K562 (cell line): ENCODE measurements at regions not wholly inside any gene's neighbourhood (a gene's known extent, or its start where the extent isn't known, plus 50 kb on each side); places are given as distances from the start of the nearest gene placed in this dataset.

Experiments used
- ADNP ChIP-seq: fragments of 200-800 bp; sonication (Bioruptor generic); IDR thresholded peaks from 2 replicates; pipeline ENCODE4 v1.6.1; 2016; ENCODE audit warnings: missing genetic modification characterization, missing compliant biosample characterization
- BDP1 ChIP-seq: IDR thresholded peaks from 3 replicates; pipeline ENCODE4 v1.6.1; 2011; ENCODE audit not compliant: insufficient read length, insufficient read depth
- BRCA1 ChIP-seq, 2 experiments: fragments of 450-650 bp in 1 of 2; sonication (generic) in 1 of 2; formaldehyde crosslinking in 1 of 2; IDR thresholded peaks; 2 replicates each; pipeline versions ENCODE4 v1.5.0 to v1.6.1; 2017 to 2020; ENCODE audit warnings: mild to moderate bottlenecking in 1 of 2, missing genetic modification reagents in 1 of 2
- CCNT2 ChIP-seq: IDR thresholded peaks from 2 replicates; pipeline ENCODE4 v1.6.1; 2011; ENCODE audit warnings: borderline replicate concordance, low read depth, mild to moderate bottlenecking, moderate library complexity, mixed read lengths, low read length; ENCODE audit not compliant: insufficient read length; ENCODE audit errors: extremely low read depth
- CREB1 ChIP-seq, 2 experiments: sonication (generic) in 1 of 2; formaldehyde crosslinking in 1 of 2; IDR thresholded peaks; 2 replicates each; pipeline versions ENCODE4 v1.6.1 to v1.8.0; 2012 to 2022; ENCODE audit warnings: inconsistent platforms in 1 of 2, mild to moderate bottlenecking in 1 of 2, missing genetic modification reagents in 1 of 2, moderate library complexity in 1 of 2
- JUNB ChIP-seq: fragments of 450-650 bp; formaldehyde crosslinking; conservative IDR thresholded peaks from 2 replicates; pipeline ENCODE4 v1.4.0; 2020; ENCODE audit warnings: mild to moderate bottlenecking
- MYBL2 ChIP-seq, 2 experiments: fragments of 450-650 bp in 1 of 2; sonication (generic) in 1 of 2; formaldehyde crosslinking in 1 of 2; IDR thresholded peaks; 2 replicates each; pipeline versions ENCODE4 v1.6.1 to v1.8.1; 2017 to 2022; ENCODE audit warnings: borderline replicate concordance in 1 of 2, inconsistent platforms in 1 of 2, low read depth in 1 of 2, mild to moderate bottlenecking in 1 of 2, missing genetic modification reagents in 1 of 2, moderate library complexity in 1 of 2
- NFIX ChIP-seq: fragments of 250-450 bp; sonication (Bioruptor Pico); IDR thresholded peaks from 2 replicates; pipeline ENCODE4 v1.4.0; 2020; ENCODE audit warnings: low read depth, mild to moderate bottlenecking, moderate library complexity
- PRDM10 ChIP-seq: fragments of 450-650 bp; IDR thresholded peaks from 2 replicates; pipeline ENCODE4 v1.6.1; 2018; ENCODE audit not compliant: partially characterized antibody
- TCFL5 ChIP-seq: fragments of 250-450 bp; sonication (Bioruptor Pico); conservative IDR thresholded peaks from 2 replicates; pipeline ENCODE4 v1.6.1; 2021; ENCODE audit warnings: mild to moderate bottlenecking, moderate library complexity, matching md5 sums
- THAP12 ChIP-seq: fragments of 250-450 bp; sonication (Bioruptor Pico); IDR thresholded peaks from 2 replicates; pipeline ENCODE4 v1.9.0; 2021; ENCODE audit warnings: mild to moderate bottlenecking, inconsistent platforms
- TRIM24 ChIP-seq, 2 experiments: fragments of 450-650 bp; IDR thresholded peaks; 2 replicates each; pipeline ENCODE4 v1.6.1; 2016
- ZKSCAN1 ChIP-seq: fragments of 150-350 bp; IDR thresholded peaks from 2 replicates; pipeline ENCODE4 v1.6.1; 2016; ENCODE audit warnings: low read depth, low read length
- ZNF41 ChIP-seq: fragments of 250-450 bp; sonication (Bioruptor Pico); conservative IDR thresholded peaks from 2 replicates; pipeline ENCODE4 v1.4.0; 2020; ENCODE audit warnings: mild to moderate bottlenecking
- ZNF431 ChIP-seq: sonication (generic); formaldehyde crosslinking; IDR thresholded peaks from 2 replicates; pipeline ENCODE4 v1.8.0; 2022; ENCODE audit warnings: mild to moderate bottlenecking, missing genetic modification reagents
- ZNF518B ChIP-seq: fragments of 250-450 bp; sonication (Bioruptor Pico); IDR thresholded peaks from 2 replicates; pipeline ENCODE4 v1.5.0; 2021; ENCODE audit warnings: mild to moderate bottlenecking, moderate library complexity
- TF ChIP-seq, protein P1 (sequence below): fragments of 250-450 bp; sonication (Bioruptor Pico); IDR thresholded peaks from 2 replicates; pipeline ENCODE4 v1.6.1; 2021; ENCODE audit warnings: mild to moderate bottlenecking

DNA sequence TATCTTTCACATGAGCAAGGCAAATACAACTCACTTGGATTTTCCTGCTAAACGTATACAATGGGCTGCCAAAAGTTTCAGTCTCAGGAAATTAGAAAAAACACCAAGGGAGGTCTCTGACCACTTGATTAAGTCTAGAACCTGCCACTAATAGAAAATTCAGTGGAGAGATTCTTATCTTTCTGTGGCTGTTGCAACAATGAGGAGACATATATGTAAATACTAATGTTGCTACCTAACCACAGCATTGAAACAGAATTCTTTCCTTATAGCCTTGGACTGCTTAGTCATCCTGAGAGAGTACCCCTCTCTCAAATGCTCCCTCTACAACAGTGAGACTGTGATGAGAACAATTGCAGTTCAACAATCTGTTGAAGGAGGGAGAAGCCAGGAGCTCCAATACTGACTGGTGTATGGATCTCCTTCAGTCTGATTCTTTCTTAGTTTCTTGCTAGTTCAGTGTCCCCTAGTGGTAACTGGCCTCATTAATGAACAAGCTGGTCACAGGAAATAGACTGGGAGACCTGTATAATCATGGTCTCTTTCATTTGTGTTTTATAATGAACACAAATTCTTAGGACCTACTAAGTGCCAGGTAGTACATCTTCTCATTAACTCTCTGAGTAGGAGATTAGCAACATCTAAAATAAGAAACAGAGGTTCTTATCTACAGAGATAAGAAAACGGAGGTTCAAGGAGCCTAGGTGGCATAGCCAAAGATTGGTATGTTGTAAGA lies 164.5 kb downstream of the SLC38A4 start (continued):
- TF ChIP-seq THAP12 (CRISPR knock-in tag), result no peak
- TF ChIP-seq JUNB (CRISPR knock-in tag), result no peak
- TF ChIP-seq, protein P1, sequence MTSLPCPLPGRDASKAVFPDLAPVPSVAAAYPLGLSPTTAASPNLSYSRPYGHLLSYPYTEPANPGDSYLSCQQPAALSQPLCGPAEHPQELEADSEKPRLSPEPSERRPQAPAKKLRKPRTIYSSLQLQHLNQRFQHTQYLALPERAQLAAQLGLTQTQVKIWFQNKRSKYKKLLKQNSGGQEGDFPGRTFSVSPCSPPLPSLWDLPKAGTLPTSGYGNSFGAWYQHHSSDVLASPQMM (CRISPR knock-in tag), result no peak
- TF ChIP-seq ZNF518B (CRISPR knock-in tag), result no peak
- no peak for TF ChIP-seq NFIX (CRISPR knock-in tag)
- no peak for TF ChIP-seq ADNP (tag)
- TF ChIP-seq TRIM24 (IDR thresholded peaks at IDR 0.05), result peak in 1 of 2 experiments; percentile 43; a peak in 1 of 4 replicates
- TF ChIP-seq ZNF431 (CRISPR knock-in tag), result no peak
- TF ChIP-seq ZNF41 (CRISPR knock-in tag), result no peak
- no peak for TF ChIP-seq MYBL2 (IDR thresholded peaks at IDR 0.05; ENCODE audit: low read depth)
- TF ChIP-seq MYBL2 (CRISPR knock-in tag; IDR thresholded peaks at IDR 0.05; ENCODE audit: borderline replicate concordance), result no peak
- TF ChIP-seq TCFL5 (CRISPR knock-in tag), result no peak
- TF ChIP-seq BDP1, result no peak
- no peak for TF ChIP-seq CCNT2
- no peak for TF ChIP-seq BRCA1 (IDR thresholded peaks at IDR 0.05)
- TF ChIP-seq BRCA1 (CRISPR knock-in tag; IDR thresholded peaks at IDR 0.05), result no peak
- TF ChIP-seq PRDM10, result no peak
- TF ChIP-seq ZKSCAN1, result peak; percentile 77; the same call in 1 of the 2 replicates
- no peak for TF ChIP-seq CREB1 (IDR thresholded peaks at IDR 0.05)
- no peak for TF ChIP-seq CREB1 (CRISPR knock-in tag; IDR thresholded peaks at IDR 0.05)
